GM19099 (cell line): ENCODE measurements at regions not wholly inside any gene's neighbourhood (a gene's known extent, or its start where the extent isn't known, plus 50 kb on each side); places are given as distances from the start of the nearest gene placed in this dataset.

Experiments used
- POLR2A ChIP-seq: IDR thresholded peaks from 3 replicates; pipeline ENCODE4 v1.6.1; 2011; ENCODE audit warnings: low read depth; ENCODE audit not compliant: insufficient read length; ENCODE audit errors: extremely low read depth

- no peak for TF ChIP-seq POLR2A
Observed at GRCh38 chr11:131217313-131218310, 152.8 kb upstream of the NTM start.

- no peak for TF ChIP-seq POLR2A
Observed at GRCh38 chr11:131218542-131218941, 151.9 kb upstream of the NTM start.

- no peak for TF ChIP-seq POLR2A
Observed at GRCh38 chr11:131219646-131220045, 150.8 kb upstream of the NTM start.

GRCh38 chr11:131223198-131223991, 147.0 kb upstream of the NTM start:
- TF ChIP-seq POLR2A = no peak

GRCh38 chr11:131228378-131228777, 142.0 kb upstream of the NTM start:
- TF ChIP-seq POLR2A = no peak

- TF ChIP-seq POLR2A = no peak
Observed at GRCh38 chr11:131229221-131229620, 141.2 kb upstream of the NTM start.

GRCh38 chr11:131231317-131231940, 139.0 kb upstream of the NTM start:
- no peak for TF ChIP-seq POLR2A

- TF ChIP-seq POLR2A = no peak
Observed at GRCh38 chr11:131232261-131232660, 138.2 kb upstream of the NTM start.

- TF ChIP-seq POLR2A = no peak
Observed at GRCh38 chr11:131234221-131234620, 136.2 kb upstream of the NTM start.

GRCh38 chr11:131235328-131236298, 134.8 kb upstream of the NTM start:
- no peak for TF ChIP-seq POLR2A

- TF ChIP-seq POLR2A = no peak
Observed at GRCh38 chr11:131240421-131240820, 130.0 kb upstream of the NTM start.

GRCh38 chr11:131242476-131243000, 127.9 kb upstream of the NTM start:
- no peak for TF ChIP-seq POLR2A

- TF ChIP-seq POLR2A = no peak
Observed at GRCh38 chr11:131246156-131246555, 124.3 kb upstream of the NTM start.

GRCh38 chr11:131246663-131247062, 123.8 kb upstream of the NTM start:
- no peak for TF ChIP-seq POLR2A
